Putamen (tissue), 1 donor: ENCODE measurements at regions not wholly inside any gene's neighbourhood (a gene's known extent, or its start where the extent isn't known, plus 50 kb on each side); places are given as distances from the start of the nearest gene placed in this dataset.

ENCODE experiments used
- DNase-seq: peaks from one replicate; pipeline ENCODE4 v3.0.0-alpha.2; 2016; ENCODE audit warnings: low spot score

DNA sequence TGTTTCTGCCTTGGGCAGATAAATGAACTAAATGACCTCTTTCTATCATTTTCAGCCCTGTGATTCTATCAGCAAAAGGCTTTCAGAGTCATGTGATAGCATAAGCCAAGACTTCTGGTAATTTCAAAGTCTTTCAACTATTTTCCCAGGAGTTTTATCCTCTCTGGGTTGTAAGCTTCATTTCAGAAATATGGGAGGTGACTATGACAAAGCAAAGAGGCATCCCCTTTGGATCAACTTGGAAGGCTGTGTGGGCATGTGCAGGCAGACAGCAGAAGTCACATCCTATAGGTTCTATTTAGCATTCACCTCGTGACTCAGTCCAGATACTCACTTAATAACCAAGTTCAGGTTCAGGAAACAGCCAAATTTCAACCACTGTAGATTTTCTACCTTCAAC lies 149.0 kb upstream of the FST start:
- no peak for DNase-seq

- no peak for DNase-seq
Measured at GRCh38 chr5:53333160-53333559, 147.3 kb upstream of the FST start.

- no peak for DNase-seq
Measured at GRCh38 chr5:53334431-53334941, 145.9 kb upstream of the FST start.

DNA sequence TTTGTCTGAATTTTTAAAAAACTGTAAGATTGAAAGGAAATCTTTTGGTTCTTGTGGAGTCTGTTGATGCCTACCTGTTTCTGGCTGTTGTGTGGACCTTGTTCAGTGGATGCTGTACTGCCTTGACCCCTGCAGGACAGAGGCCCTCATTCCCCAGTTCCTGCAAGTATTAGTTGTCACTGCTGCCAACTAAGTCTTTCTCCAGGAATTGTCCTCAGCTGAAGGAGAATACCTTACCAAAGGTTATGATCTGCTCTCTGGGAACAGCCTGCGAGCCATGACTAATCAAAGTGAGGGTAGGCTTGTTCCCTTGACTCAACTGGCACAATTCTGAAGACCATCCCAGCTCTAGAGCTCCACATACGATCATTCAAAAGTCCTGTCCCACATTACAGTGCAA lies 145.3 kb upstream of the FST start:
- DNase-seq: no peak

GRCh38 chr5:53337827-53338226 lies 142.6 kb upstream of the FST start:
- DNase-seq: no peak

DNA sequence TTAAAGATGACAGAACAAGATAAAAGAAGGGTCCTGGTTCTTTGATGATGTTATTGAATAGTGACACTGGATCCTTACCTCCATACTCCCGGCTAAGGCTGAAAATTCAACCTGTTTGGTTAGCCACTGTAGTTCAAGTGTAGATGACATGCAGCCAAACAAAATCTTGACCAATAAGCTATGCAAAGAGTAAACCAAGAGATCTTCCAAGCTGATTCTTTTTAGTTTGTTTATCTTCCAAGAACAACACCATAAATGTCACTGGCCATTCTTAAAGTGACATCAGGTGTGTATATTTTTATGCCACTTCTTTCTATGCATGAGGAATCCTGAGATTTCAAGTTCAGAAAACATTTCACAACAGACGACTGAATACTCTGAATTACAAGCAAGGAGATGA lies 141.5 kb upstream of the FST start:
- DNase-seq: no peak

GRCh38 chr5:53339962-53340540 lies 140.4 kb upstream of the FST start:
- DNase-seq: no peak

- DNase-seq: no peak
Measured at GRCh38 chr5:53340956-53341750, 139.3 kb upstream of the FST start.

- DNase-seq: no peak
Measured at GRCh38 chr5:53342236-53342635, 138.2 kb upstream of the FST start.

- no peak for DNase-seq
Measured at GRCh38 chr5:53343187-53343586, 137.2 kb upstream of the FST start.

- DNase-seq: no peak
Measured at GRCh38 chr5:53350368-53350767, 130.1 kb upstream of the FST start.

DNA sequence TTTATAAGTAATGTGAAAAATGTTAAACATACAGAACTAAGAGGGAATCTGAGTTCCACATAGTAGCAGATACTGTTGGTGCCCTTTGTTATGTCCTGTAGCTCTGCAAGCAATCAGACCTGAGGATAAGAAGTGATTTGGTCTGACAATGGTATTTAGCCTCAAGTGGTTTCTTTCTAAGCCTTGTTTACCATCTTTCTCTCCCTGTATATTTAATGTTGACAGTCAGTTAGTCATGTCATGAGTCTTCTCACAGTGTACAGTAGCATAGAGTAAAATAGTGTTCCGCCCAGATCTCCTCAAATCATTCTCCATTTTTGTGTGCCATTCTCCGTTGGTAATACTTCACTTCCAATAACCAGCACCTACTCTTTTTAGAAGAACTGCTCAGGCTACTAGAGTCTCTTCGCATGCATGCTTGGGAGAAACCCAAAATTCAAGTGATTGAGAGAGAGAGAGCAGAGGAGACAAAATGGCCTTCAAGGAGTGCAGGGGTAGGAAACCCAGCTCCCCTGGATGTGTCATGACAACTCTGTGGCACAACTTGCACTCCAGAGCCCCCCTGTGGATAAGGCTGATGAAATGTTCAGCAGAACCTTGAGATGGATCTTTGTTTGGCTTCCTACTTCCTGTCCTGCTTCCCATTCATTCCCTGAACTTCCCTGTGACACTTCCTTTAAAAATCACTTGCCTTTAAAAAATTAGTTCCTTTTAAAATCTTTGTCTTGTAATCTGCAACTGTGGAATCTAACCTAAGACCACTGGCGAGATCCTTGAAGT lies 129.2 kb upstream of the FST start:
- DNase-seq: no peak

DNA sequence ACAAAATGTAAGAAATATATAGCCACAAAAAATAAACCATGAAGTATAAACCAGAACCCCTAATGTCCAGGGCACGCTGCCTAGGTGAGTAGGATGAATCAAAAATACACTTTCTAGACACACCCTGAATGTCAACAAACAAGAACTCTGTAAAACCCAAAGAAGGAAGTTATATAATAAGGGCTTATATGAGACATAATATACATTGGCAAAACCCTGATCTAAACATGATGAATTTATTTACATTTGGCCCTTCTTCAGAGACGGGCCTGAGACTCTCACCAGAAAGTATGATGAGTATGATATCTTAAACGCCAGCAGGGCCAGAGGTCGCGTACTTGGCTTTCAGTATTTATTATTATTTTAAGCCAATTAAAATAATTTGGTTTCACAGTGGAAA lies 125.1 kb upstream of the FST start:
- DNase-seq: no peak

DNA sequence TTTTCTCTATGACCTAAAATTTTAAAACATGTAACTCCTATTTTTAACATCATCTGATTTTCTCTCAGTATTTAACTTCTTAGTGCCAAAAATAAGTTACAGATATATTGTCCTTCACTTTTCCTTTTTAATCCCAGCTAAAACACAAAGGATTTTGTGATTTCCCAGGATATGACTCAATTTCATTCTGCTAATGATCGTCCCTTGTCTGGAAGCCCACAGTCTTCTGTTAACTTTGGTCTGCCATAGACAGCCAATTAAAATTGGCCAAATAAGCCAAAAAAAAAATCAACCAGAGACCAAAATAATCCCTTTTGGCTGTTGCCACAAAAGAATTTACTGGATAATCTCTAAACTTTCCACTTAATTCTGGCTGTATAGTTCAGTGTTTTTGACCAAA lies 124.5 kb upstream of the FST start:
- no peak for DNase-seq

DNA sequence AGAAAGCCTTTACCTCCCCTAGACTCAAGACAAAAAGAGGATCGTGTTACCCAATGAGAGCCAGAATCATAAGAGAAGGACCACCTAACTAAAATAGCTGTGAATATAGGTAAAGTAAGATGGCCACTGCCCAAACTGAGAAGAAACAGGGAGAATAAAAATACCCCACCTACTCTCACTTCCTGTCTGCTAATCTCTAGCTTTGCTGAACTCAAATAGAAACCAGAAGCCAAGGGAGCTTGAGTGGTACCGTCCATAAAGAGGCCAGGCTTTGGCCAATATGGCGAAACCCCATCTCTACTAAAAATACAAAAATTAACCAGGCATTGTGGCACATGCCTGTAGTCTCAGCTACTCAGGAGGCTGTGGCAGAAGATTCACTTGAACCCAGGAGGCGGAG lies 123.0 kb upstream of the FST start:
- no peak for DNase-seq

DNA sequence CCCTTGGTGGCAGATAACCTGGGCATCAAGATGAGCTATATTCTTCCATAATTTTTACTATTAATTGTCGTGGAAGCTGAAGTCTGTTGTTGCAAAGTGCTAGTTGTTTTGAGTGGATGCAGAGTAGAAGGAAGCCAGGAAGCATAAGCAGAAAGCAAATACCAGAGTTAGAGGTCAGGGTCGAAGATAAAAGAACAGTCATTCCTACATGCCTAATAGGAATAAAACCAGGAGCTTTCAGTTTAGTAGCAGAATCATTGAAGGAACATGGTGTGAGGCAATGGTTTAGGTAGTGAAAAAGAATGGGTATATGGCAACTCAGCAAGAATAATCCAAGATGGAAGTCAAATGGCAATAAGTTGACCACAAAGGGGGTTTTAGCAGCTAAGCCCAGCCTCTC lies 121.6 kb upstream of the FST start:
- no peak for DNase-seq

GRCh38 chr5:53359916-53360517 lies 120.4 kb upstream of the FST start:
- no peak for DNase-seq

- DNase-seq: no peak
Measured at GRCh38 chr5:53360811-53361210, 119.6 kb upstream of the FST start.

- no peak for DNase-seq
Measured at GRCh38 chr5:53361708-53362107, 118.7 kb upstream of the FST start.

- DNase-seq: no peak
Measured at GRCh38 chr5:53362521-53362941, 117.9 kb upstream of the FST start.

GRCh38 chr5:53364061-53364460 lies 116.4 kb upstream of the FST start:
- DNase-seq: no peak

DNA sequence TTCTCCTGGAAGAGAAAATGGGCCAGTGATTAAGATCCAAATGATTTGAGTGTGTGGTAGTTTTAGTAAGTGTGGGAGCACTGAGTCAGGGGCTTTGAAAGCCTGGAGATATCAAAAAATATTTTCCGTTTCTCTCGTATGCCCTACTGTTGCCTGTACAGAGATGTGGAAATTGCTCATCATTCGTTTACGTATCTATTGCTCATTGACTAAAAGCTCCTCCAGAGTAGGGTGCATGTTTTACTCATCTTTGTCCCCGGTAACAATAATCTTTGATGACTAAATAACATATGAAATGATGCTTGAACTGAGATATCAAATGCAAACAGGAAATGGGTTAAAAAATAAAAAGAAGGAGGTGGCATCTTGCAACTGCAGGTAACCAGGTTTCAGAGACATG lies 114.2 kb upstream of the FST start:
- no peak for DNase-seq

DNA sequence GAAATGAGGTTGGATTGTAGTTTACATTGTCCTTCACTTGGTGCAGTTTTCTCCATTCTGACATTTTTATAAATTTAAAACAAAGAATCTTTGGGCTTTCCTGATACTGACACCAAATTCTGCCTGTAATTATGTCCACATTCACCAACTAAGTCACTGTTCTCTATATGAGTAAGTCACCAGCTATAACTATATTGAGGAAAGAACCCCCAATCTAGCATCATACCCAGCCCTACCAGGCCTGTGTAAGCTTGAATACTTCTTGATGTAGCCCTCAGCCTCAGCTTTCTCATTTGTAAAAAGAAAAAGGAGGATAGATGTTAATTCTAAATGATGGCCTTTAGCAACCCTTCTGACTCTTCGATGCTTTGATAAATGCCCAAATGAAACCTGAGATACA lies 112.7 kb upstream of the FST start:
- DNase-seq: no peak
